ENCODE measurements at regions not wholly inside any gene's neighbourhood (a gene's known extent, or its start where the extent isn't known, plus 50 kb on each side); places are given as distances from the start of the nearest gene placed in this dataset.

GRCh38 chr13:31456056-31456455 is 256.3 kb downstream of the B3GLCT start:
- H3K36me3 ChIP-seq, result no peaks in the 10 kb centered on the region
- no peaks in the 10 kb centered on the region for H3K27me3 ChIP-seq
- H3K4me3 ChIP-seq, result no peak overlapping the region
- intact Hi-C loops (cut with DNase I; ENCODE audit: low total_unique reads), result loop anchor here (10.0 kb wide), 1 partner anchor 259 kb away; no protein-coding TSS in a partner anchor
- no peak for DNase-seq
- H3K4me1 ChIP-seq, result no peaks in the 10 kb centered on the region
- TF ChIP-seq, protein P1, sequence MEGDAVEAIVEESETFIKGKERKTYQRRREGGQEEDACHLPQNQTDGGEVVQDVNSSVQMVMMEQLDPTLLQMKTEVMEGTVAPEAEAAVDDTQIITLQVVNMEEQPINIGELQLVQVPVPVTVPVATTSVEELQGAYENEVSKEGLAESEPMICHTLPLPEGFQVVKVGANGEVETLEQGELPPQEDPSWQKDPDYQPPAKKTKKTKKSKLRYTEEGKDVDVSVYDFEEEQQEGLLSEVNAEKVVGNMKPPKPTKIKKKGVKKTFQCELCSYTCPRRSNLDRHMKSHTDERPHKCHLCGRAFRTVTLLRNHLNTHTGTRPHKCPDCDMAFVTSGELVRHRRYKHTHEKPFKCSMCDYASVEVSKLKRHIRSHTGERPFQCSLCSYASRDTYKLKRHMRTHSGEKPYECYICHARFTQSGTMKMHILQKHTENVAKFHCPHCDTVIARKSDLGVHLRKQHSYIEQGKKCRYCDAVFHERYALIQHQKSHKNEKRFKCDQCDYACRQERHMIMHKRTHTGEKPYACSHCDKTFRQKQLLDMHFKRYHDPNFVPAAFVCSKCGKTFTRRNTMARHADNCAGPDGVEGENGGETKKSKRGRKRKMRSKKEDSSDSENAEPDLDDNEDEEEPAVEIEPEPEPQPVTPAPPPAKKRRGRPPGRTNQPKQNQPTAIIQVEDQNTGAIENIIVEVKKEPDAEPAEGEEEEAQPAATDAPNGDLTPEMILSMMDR (IDR thresholded peaks at IDR 0.05), result no peak
- no peaks in the 10 kb centered on the region for H3K9me3 ChIP-seq
- no peak overlapping the region for H3K27ac ChIP-seq

DNA sequence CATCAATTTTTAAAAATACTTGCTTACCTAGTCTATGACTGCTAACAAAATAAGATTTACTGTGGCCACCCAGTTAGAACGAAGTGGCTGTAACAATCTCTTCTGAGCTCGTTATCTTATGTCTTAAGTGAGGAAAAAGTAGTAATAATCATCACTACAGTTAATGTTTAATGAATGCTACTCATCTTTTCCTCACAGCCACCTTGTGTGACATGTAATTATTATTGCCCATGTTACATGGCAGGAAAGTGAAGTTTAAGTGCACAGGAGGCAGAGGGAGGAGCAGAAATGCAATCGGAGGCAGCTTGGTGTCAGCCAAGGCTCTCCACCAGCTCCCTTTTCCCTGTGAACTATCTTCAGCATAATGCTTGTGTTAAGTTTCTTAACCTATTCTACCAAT is 260.3 kb downstream of the B3GLCT start:
- Histone ChIP-seq H3K4me3 (no peak overlapping the region), H3K9me3 (no peaks in the 10 kb centered on the region), H3K36me3 (no peaks in the 10 kb centered on the region), H3K27me3 (no peaks in the 10 kb centered on the region), H3K27ac (no peak overlapping the region), H3K4me1 (no peaks in the 10 kb centered on the region)
- TF ChIP-seq, protein P1 (IDR thresholded peaks at IDR 0.05), result no peak
- intact Hi-C loops (cut with DNase I; ENCODE audit: low total_unique reads), result no loop called here
- DNase-seq, result no peak

DNA sequence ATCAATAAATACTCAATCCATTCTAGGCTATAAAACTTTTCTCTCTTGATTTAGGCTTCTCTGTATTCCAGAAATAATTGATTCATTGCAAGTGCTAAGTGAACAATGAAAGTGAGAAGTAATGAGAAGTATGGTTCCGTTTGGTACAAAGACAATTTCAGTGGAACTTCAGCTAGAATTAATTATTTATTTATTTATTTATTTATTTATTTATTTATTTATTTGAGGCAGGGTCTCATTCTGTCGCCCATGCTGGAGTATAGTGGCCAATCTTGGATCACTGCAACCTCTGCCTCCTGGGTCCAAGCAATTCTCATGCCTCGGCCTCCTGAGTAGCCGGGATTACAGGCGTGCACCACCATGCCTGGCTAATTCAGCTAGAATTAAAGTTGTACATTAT is 262.1 kb downstream of the B3GLCT start:
- Histone ChIP-seq H3K4me3 (no peak overlapping the region), H3K4me1 (no peaks in the 10 kb centered on the region), H3K9me3 (no peaks in the 10 kb centered on the region), H3K27ac (no peak overlapping the region), H3K27me3 (no peaks in the 10 kb centered on the region), H3K36me3 (no peaks in the 10 kb centered on the region)
- intact Hi-C loops (cut with DNase I; ENCODE audit: low total_unique reads), result no loop called here
- DNase-seq, result no peak
- TF ChIP-seq, protein P1 (IDR thresholded peaks at IDR 0.05), result no peak

GRCh38 chr13:31462766-31463165 is 263.0 kb downstream of the B3GLCT start:
- TF ChIP-seq, protein P1 (IDR thresholded peaks at IDR 0.05), result no peak
- no peak for DNase-seq
- intact Hi-C loops (cut with DNase I; ENCODE audit: low total_unique reads), result no loop called here
- Histone ChIP-seq H3K36me3 (no peaks in the 10 kb centered on the region), H3K27me3 (no peaks in the 10 kb centered on the region), H3K4me1 (no peaks in the 10 kb centered on the region), H3K9me3 (no peaks in the 10 kb centered on the region), H3K4me3 (no peak overlapping the region), H3K27ac (no peak overlapping the region)

- Histone ChIP-seq H3K9me3 (no peaks in the 10 kb centered on the region), H3K4me3 (no peak overlapping the region), H3K4me1 (no peaks in the 10 kb centered on the region), H3K36me3 (no peaks in the 10 kb centered on the region), H3K27me3 (no peaks in the 10 kb centered on the region), H3K27ac (no peak overlapping the region)
- TF ChIP-seq, protein P1 (IDR thresholded peaks at IDR 0.05), result no peak
- no peak for DNase-seq
- intact Hi-C loops (cut with DNase I; ENCODE audit: low total_unique reads), result no loop called here
Observed at GRCh38 chr13:31468114-31468902, 268.5 kb downstream of the B3GLCT start.
